ENCODE measurements at regions not wholly inside any gene's neighbourhood (a gene's known extent, or its start where the extent isn't known, plus 50 kb on each side); places are given as distances from the start of the nearest gene placed in this dataset.

DNA sequence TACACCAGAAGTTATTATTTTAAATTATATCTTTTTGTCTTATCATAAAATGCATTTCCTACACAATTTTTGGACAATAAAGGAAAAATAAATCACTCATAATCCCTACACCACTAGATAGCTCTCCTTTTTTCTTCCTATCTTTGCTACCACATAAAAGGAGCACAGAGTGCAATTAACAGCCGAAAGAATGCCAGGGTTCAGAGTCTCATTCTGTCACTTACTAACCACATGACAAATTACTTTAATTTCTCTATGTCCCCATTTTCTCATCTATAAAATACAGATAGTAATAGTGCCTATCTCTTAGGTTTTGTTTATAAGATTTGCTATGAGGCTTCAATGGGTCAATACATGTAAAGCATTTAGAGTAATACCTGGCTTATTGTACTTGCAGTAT lies 158.7 kb upstream of the GRIN3A start:
- TF ChIP-seq POLR2A (IDR thresholded peaks at IDR 0.05) = no peak
- TF ChIP-seq, protein P1, sequence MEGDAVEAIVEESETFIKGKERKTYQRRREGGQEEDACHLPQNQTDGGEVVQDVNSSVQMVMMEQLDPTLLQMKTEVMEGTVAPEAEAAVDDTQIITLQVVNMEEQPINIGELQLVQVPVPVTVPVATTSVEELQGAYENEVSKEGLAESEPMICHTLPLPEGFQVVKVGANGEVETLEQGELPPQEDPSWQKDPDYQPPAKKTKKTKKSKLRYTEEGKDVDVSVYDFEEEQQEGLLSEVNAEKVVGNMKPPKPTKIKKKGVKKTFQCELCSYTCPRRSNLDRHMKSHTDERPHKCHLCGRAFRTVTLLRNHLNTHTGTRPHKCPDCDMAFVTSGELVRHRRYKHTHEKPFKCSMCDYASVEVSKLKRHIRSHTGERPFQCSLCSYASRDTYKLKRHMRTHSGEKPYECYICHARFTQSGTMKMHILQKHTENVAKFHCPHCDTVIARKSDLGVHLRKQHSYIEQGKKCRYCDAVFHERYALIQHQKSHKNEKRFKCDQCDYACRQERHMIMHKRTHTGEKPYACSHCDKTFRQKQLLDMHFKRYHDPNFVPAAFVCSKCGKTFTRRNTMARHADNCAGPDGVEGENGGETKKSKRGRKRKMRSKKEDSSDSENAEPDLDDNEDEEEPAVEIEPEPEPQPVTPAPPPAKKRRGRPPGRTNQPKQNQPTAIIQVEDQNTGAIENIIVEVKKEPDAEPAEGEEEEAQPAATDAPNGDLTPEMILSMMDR (IDR thresholded peaks at IDR 0.05) = no peak

All from uterus (tissue), 2 donors.